ENCODE measurements at regions not wholly inside any gene's neighbourhood (a gene's known extent, or its start where the extent isn't known, plus 50 kb on each side); places are given as distances from the start of the nearest gene placed in this dataset.

GRCh38 chr2:129929321-129930290 lies 49.9 kb upstream of the RAB6C start:
- DNase-seq = no peak

Data from CD4-positive, alpha-beta T cell treated with Interleukin-12 subunit alpha and Interleukin-12 subunit beta, for 1 hour (primary cell).